ENCODE measurements at regions not wholly inside any gene's neighbourhood (a gene's known extent, or its start where the extent isn't known, plus 50 kb on each side); places are given as distances from the start of the nearest gene placed in this dataset.
"Not testable (repeated sequence)": the region's sequence is repeated elsewhere in the genome, so short reads cannot be mapped to it uniquely, and the experiment has no call there.

DNA sequence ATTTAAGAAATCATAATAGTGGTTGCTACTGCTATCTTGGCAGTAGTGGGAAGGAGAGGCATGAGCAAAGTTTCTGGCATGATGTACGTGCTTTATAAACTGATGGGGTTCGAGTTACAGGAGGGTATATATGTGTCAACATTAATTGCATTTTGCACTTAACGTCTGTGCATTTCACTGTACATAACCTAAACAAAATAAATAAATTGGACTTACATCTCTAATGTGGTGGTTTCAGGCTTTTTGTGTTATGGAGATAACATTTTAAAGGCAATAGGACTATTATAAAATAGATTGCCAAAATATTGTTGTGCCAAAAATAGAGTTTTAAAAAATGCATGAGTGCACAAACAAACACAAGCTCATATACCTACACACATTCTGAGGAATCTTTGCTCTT, 1001.1 kb upstream of the GJE1 start:
- no peak for DNase-seq

DNA sequence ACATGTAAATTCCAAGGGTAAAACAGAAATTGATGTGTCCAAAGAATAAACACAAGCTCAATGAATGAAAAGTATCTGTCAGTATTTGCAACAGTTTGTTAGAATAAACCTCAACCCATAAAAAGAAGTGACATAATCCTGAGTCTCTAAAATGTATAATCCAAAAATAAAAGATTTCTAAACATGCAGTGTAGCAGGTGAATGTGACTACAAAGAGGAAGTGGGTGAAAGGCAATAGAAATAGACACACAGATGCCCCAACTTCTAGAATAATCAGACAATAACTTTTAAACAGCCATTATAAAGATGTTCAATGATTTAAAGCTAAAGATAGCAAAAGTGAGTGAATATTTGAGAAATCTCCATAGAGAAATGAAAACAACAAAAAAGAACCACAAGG, 1009.2 kb upstream of the GJE1 start:
- DNase-seq: no peak

GRCh38 chr6:141123049-141123448, 1009.7 kb upstream of the GJE1 start:
- no peak for DNase-seq

- no peak for DNase-seq
These were observed 1013.7 kb upstream of the GJE1 start for GRCh38 chr6:141118991-141119390.

GRCh38 chr6:141117874-141118273, 1014.9 kb upstream of the GJE1 start:
- DNase-seq: no peak

DNA sequence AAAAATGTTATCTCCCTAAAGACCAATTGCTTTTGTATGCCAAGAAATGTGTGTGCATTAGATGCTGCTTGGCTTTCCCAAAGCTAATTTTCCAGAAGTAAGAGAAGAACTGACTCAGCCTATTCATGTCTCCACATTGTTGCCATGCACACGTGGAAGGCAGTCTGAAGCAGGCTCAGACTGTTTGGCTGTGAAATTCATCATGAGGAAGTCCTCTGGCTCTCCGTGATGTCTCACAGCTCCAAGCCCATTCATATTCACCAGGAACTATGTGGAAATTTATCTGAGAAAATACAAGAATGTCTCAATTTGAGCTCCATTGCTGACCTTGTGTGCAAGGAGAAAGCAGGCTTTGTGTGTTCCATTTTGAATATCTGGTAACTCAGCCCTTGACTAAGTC, 1022.2 kb upstream of the GJE1 start:
- DNase-seq: no peak

GRCh38 chr6:141107591-141108160, 1025.0 kb upstream of the GJE1 start:
- DNase-seq: no peak

DNA sequence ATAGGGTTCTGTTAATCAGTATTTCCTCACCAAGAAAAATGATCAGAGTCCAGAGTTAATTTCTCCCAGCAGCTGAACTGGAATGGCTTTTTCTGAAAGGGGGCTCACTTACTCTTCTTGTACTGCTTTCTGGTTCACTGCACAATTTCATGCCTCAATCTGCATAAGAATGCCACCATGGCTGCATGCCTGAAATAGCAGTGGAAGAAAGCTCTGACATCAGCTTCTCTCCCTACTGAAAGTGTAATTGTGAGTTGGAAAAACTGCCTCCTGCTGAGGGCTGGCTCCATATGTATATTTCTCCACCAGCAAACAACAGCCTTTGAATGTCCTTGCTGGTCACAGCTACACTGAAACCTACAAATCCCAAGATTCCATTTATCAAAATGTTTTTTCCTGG, 1027.2 kb upstream of the GJE1 start:
- no peak for DNase-seq

- DNase-seq: no peak
These were observed 1029.5 kb upstream of the GJE1 start for GRCh38 chr6:141103246-141103645.

DNA sequence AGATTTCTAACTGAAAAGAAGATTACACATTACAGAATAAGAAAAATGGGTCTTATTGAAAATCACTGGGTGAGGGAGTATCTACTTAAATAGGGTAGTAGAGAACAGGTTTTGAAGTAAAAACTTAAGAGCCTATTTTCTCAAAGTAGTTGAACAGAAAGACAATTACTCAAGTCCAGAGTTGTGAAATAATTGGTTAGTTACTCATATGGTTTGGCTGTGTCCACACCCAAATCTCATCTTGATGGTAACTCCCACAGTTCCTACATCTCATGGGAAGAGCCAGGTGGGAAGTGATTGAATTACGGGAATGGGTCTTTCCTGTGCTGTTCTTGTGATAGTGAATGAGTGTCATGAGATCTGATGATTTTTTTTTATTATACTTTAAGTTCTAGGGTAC, 1035.3 kb upstream of the GJE1 start:
- no peak for DNase-seq

DNA sequence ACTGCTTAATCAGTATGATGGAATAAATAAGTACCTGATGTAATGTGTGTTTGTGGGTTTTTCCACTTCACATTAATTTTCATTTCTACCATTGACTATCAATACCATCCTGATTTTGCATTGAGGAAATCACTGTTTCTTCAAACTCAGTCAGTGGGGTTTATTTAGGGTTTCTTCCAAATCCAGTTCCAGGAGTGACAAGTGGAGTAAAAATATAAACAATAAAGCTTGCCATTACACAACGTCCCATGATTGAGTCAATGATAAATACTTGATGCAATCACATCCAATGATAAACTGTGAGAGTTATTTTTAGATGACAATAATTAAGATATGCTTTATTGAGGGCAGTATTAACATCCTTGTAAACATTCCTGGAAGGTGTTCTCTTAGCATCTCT, 1037.4 kb upstream of the GJE1 start:
- DNase-seq: no peak

DNA sequence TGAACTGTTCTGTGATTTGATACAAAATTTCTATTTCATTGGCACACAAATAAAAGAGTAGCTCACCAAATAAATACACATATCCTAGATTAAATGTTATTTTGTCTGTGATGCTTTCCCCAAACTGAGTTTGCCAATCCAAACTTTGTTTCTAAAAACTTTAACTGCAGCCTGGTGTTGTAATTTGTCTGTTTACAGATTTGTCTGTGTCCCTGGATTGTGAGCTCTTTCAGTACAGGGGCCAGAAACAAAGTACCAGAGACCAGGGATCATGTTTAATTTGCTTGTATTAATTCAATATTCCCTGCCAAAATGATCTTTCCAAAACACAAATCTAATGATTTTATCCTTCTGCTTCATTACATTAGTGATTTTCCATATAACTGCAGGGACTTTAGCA, 1044.6 kb upstream of the GJE1 start:
- DNase-seq: no peak

DNA sequence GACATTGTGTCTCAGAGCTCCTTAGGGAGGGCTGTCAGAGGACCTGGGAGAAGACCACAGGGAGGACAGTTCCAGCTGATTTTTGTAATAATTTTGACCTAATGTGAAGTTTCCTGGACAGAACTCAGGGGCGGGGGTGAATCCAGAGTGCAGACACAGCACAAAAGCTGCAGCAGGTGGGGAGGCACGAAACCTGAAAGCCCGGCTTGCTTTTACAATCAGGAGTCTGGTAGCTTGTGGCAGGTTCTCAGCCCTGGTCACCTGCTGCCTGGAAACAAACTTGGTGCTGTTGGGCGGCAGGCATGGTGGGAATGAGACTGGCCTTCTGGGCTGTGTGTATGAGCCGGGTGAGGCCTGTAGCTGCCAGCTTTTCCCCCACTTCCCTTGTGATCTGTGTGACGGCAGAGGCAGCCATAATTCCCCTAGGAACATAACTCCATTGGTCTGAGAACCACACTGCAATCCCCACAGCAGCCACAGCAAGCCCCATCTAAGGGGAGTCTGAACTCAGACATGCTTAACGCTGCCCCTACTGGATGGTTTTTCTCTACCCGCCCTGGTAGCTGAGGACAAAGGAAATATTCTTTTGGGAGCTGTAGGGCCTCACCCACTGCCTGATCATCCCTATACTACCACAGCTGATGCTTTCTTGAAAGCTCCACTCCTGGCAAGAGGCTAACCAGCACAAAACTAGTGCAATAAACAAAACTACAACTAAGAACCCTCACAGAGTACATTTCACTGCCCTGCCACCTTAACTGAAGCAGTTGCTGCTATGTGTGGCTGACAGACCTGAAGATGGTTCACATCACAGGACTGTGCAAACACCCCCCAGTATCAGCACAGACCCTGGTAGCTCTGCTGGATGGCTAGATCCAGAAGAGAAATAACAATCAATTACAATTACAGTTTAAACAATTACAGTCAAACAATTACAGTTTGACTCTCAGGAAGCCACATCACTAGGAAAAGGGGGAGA, 1055.1 kb upstream of the GJE1 start:
- DNase-seq: no peak

- no peak for DNase-seq
These were observed 1075.0 kb upstream of the GJE1 start for GRCh38 chr6:141057761-141058160.

- no peak for DNase-seq
These were observed 1075.6 kb upstream of the GJE1 start for GRCh38 chr6:141056945-141057625.

DNA sequence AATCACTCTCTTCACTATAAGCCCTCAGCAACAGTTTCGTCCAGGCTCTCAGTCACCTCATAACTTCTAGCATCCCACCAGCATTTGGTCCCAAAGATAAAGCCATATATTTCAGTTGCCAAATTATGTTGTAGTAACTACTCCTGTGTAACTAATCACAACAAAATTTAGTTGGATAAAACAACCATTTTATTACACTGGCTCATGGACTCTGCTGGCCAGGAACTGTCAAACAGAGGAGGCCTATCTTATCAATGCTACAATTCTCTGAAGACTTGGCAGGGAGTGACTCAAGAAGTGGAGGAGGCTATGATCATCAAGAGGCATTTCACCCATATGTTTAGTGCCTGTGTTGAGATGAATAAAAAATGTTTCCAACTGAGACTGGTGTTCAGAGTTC, 1082.3 kb upstream of the GJE1 start:
- DNase-seq: no peak

DNA sequence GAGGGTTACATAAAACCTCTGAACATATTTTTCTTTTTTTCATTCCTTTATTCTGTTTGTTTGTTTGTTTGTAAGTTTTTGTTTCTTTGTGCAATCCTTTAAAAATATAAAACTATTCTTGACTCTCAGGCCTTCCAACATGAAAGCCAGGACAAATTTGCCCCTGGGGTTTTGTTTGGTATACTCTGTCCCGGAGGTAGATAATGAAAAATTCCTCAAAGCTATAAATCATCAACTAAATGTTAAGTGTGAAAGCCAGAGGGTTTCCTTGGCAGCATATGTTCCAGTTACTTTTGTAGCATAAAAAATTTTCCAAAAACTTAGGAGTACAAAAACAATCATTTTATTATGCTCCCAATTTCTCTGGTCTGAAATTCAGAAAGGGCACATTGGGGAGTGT, 1084.3 kb upstream of the GJE1 start:
- no peak for DNase-seq

DNA sequence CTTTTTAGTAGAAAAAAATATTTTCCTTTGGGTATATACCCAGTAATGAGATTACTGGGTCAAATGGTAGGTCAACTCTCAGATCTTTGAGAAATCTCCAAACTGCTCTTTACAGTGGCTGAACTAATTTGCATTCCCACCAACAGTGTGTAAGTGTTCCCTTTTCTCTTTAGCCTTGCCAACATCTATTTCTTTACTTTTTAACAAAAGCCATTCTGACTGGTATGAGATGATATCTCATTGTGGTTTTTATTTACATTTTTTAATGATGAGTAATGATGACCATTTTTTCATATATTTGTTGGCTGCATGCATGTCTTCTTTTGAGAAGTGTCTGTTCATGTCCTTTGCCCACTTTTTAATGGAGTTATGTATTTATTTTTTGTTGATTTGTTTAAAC, 1086.2 kb upstream of the GJE1 start:
- DNase-seq: not testable (repeated sequence)

GRCh38 chr6:141041596-141042087, 1091.1 kb upstream of the GJE1 start:
- DNase-seq: no peak

- no peak for DNase-seq
These were observed 1097.2 kb upstream of the GJE1 start for GRCh38 chr6:141035312-141036200.

GRCh38 chr6:141033101-141033500, 1099.6 kb upstream of the GJE1 start:
- no peak for DNase-seq

DNA sequence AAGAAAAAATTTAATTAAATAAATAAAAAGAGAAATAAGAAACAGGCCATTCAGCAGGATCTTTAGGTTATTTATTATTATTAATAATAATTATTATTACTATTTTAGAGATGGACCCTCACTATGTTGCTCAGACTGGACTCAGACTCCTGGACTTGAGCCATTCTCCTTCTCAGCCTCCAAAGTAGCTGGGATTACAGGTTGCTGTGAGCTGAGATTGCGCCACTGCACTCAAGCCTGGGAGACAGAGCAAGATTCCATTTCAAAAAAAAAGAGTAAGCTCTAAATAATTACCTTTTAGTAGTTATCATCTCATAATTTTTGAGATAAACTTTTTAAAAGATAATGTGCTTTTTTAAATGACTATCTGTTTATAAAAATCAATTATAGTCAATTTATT, 1102.8 kb upstream of the GJE1 start:
- DNase-seq: no peak
